ENCODE measurements at regions not wholly inside any gene's neighbourhood (a gene's known extent, or its start where the extent isn't known, plus 50 kb on each side); places are given as distances from the start of the nearest gene placed in this dataset.
A peak's percentile ranks its signal among the peaks of the same experiment; 100 is the strongest.

DNA sequence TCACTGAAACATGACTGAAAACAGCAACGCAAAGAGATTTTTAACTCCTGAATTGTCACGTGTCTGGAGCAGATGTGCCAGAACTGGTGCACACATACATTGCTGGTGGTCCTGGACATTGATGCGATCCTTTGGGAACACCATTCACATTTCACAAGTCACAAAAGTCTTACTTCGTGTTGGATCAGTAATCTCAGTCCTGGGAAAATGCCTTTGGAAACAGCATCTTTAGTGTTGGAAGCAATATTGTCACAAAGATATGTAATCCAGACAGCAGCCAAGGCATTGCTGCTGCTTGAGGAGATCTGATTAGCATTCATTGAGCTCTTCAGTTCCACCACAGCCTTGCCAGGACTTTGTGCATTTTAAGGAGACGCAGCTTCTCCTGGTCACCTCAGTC lies 126.2 kb upstream of the SH3BP4 start:
- 88 to 91% methylated on average over 5 of the region's 5 CpGs for WGBS, 2 donors
- TF ChIP-seq, protein P1, sequence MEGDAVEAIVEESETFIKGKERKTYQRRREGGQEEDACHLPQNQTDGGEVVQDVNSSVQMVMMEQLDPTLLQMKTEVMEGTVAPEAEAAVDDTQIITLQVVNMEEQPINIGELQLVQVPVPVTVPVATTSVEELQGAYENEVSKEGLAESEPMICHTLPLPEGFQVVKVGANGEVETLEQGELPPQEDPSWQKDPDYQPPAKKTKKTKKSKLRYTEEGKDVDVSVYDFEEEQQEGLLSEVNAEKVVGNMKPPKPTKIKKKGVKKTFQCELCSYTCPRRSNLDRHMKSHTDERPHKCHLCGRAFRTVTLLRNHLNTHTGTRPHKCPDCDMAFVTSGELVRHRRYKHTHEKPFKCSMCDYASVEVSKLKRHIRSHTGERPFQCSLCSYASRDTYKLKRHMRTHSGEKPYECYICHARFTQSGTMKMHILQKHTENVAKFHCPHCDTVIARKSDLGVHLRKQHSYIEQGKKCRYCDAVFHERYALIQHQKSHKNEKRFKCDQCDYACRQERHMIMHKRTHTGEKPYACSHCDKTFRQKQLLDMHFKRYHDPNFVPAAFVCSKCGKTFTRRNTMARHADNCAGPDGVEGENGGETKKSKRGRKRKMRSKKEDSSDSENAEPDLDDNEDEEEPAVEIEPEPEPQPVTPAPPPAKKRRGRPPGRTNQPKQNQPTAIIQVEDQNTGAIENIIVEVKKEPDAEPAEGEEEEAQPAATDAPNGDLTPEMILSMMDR (IDR thresholded peaks at IDR 0.05): no peak
- TF ChIP-seq POLR2A (IDR thresholded peaks at IDR 0.05): no peak
- Histone ChIP-seq H3K9me3 (no peaks in the 10 kb centered on the region), H3K36me3 (ENCODE audit: low read depth, missing control alignments) (no peaks in the 10 kb centered on the region), H3K4me3 (no peak overlapping the region), H3K27ac (no peak overlapping the region), H3K4me1 (peaks cover 18% of the 10 kb centered on the region), H3K27me3 (no peaks in the 10 kb centered on the region)
- no peak for DNase-seq
- intact Hi-C loops (cut with DNase I; ENCODE audit: low total_unique reads): no loop called here

GRCh38 chr2:234823877-234824376 lies 127.9 kb upstream of the SH3BP4 start:
- Histone ChIP-seq H3K9me3 (no peaks in the 10 kb centered on the region), H3K4me3 (no peak overlapping the region), H3K27ac (no peak overlapping the region), H3K36me3 (ENCODE audit: low read depth, missing control alignments) (no peaks in the 10 kb centered on the region), H3K27me3 (no peaks in the 10 kb centered on the region), H3K4me1 (peaks cover 12% of the 10 kb centered on the region)
- no peak for DNase-seq
- intact Hi-C loops (cut with DNase I; ENCODE audit: low total_unique reads): no loop called here
- 15 to 41% methylated on average over 2 of the region's 2 CpGs for WGBS, 2 donors
- no peak for TF ChIP-seq POLR2A (IDR thresholded peaks at IDR 0.05)
- TF ChIP-seq, protein P1 (IDR thresholded peaks at IDR 0.05): no peak

GRCh38 chr2:234823196-234823876 lies 128.5 kb upstream of the SH3BP4 start:
- 64 to 68% methylated on average over 7 of the region's 7 CpGs for WGBS, 2 donors
- intact Hi-C loops (cut with DNase I; ENCODE audit: low total_unique reads): no loop called here
- no peak for TF ChIP-seq POLR2A (IDR thresholded peaks at IDR 0.05)
- TF ChIP-seq, protein P1 (IDR thresholded peaks at IDR 0.05): no peak
- H3K4me1 ChIP-seq: peaks cover 8% of the 10 kb centered on the region
- no peak overlapping the region for H3K4me3 ChIP-seq
- DNase-seq: no peak
- no peaks in the 10 kb centered on the region for H3K36me3 ChIP-seq (ENCODE audit: low read depth, missing control alignments)
- H3K9me3 ChIP-seq: no peaks in the 10 kb centered on the region
- H3K27me3 ChIP-seq: no peaks in the 10 kb centered on the region
- no peak overlapping the region for H3K27ac ChIP-seq

GRCh38 chr2:234821946-234822475 lies 129.8 kb upstream of the SH3BP4 start:
- no peaks in the 10 kb centered on the region for H3K27me3 ChIP-seq
- no peaks in the 10 kb centered on the region for H3K36me3 ChIP-seq (ENCODE audit: low read depth, missing control alignments)
- no peak overlapping the region for H3K4me3 ChIP-seq
- WGBS, 2 donors: 91 to 93% methylated on average over 1 of the region's 1 CpG
- TF ChIP-seq, protein P1 (IDR thresholded peaks at IDR 0.05): no peak
- TF ChIP-seq POLR2A (IDR thresholded peaks at IDR 0.05): no peak
- intact Hi-C loops (cut with DNase I; ENCODE audit: low total_unique reads): no loop called here
- H3K9me3 ChIP-seq: no peaks in the 10 kb centered on the region
- H3K27ac ChIP-seq: no peak overlapping the region
- no peak for DNase-seq
- peaks cover 8% of the 10 kb centered on the region for H3K4me1 ChIP-seq

DNA sequence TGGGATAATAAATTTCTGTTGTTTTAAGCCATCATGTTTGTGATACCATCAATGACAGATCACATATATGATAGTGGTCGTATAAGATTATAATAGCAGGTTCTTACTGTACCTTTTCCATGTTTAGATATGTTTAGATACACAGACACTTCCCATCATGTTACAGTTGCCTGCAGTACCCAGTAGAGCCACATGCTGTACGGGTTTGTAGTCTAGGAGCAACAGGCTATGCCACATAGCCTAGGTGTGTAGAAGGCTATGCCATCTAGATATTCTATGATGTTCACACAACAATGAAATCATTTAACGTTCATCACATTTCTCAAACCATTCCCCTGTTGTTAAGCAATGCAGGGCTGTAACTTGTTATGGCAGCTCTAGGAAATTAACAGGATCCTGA lies 132.9 kb upstream of the SH3BP4 start:
- 76 to 83% methylated on average over 3 of the region's 3 CpGs for WGBS, 2 donors
- no peak for TF ChIP-seq POLR2A (IDR thresholded peaks at IDR 0.05)
- TF ChIP-seq, protein P1 (IDR thresholded peaks at IDR 0.05): peak in 2 of 3 experiments; percentile 28 to 30
- no peaks in the 10 kb centered on the region for H3K36me3 ChIP-seq (ENCODE audit: low read depth, missing control alignments)
- intact Hi-C loops (cut with DNase I; ENCODE audit: low total_unique reads): no loop called here
- H3K4me3 ChIP-seq: no peak overlapping the region
- peaks cover 5% of the 10 kb centered on the region for H3K4me1 ChIP-seq
- H3K27me3 ChIP-seq: no peaks in the 10 kb centered on the region
- no peaks in the 10 kb centered on the region for H3K9me3 ChIP-seq
- DNase-seq: no peak
- H3K27ac ChIP-seq: no peak overlapping the region
